ENCODE measurements at regions not wholly inside any gene's neighbourhood (a gene's known extent, or its start where the extent isn't known, plus 50 kb on each side); places are given as distances from the start of the nearest gene placed in this dataset.
"Not testable (repeated sequence)": the region's sequence is repeated elsewhere in the genome, so short reads cannot be mapped to it uniquely, and the experiment has no call there.

DNA sequence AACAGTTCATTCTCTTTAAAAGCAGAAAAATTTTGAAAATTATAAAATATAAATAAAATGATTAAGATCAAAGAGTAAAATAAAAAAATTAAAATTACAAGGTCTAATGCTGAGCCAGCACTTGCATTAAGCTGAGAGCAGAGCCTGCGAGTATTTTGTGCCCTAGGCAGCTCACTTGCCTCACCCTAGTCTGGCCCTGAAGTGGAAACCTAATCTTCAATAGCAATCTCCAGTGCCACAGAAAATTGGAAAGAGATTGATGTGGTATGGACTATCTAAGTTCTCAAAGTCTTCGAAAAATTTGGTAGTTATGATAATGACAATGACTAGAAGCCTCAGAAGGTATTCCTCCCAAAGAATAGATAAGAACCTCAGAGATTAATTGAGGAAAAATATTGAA lies 459.4 kb upstream of the CBLB start:
- no peak for DNase-seq

DNA sequence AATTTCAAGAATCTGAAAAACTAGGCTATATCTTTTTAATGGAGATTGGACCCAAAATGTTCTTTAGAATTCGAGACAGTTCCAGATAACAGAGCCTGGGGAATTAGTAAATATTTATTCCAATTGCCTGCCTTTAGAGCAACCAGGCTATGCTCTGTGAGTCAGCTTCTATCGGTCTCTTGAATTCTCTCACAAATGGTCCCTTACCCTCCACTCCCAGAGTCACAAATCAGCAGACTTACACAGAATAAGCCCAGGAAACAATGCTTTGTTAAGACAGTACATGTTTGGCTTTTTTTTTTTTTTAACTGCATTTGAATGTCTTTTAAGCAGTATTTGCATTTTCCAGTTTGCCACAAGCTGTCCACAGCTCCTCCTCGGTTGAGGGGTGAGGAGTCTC lies 460.7 kb upstream of the CBLB start:
- no peak for DNase-seq

- no peak for DNase-seq
These were observed 462.8 kb upstream of the CBLB start for GRCh38 chr3:106331636-106332035.

DNA sequence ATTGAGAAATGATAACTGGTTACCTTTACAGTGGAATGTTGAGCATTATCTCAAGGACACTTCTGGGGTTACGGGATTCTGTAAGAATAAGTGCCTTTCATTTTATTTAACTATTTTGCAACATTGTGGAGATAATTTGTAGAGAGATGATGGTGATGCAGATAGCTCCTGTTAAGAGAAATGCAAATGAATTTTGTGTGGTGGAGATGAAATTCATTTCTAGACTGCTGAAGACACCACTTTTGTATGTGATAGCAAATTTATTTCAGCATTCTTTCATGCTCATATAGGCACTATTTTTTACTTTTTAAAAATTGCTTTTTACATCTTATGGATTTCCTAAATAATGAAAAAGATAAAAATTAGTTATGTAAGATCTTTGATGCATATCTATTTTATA lies 463.3 kb upstream of the CBLB start:
- no peak for DNase-seq

DNA sequence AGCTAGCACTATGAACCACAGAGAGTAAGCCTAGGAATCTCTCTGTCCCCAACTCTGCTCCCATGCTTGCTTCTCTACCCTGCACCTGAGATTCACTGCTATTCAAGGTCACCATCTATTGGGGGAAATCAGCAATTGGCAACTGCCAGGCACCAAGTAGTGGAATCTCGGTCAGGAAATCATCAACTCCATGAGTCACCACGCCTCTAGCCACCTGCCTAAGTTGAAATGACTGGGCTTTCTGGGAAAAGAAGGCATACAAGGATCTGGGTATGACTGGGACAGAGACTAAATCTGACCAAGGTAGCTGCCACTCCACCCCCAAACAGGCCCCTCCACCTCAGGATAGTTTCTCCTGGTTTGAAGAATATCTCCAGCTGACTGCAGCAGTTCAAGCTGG lies 464.1 kb upstream of the CBLB start:
- no peak for DNase-seq

- DNase-seq: no peak
These were observed 465.3 kb upstream of the CBLB start for GRCh38 chr3:106333911-106334618.

- no peak for DNase-seq
These were observed 467.8 kb upstream of the CBLB start for GRCh38 chr3:106336619-106337018.

DNA sequence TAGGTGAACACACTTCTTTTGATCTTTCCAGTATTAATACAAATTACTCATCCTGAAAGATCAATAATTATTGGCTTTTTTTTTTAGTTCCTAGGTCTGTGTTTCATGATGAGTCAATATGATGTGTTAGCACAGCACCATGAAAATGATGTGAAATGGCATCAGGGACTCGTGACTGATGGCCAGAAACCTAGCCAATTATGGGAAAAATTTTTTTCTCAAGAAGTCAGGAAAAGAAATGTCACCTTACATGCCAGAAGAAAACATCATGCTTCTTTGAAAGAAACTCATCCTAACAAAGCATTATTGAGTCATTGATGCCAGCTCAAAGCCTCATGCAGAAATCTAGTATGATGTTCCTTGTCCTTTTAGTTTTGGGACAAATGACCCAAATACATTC lies 468.3 kb upstream of the CBLB start:
- no peak for DNase-seq

- DNase-seq: no peak
These were observed 469.9 kb upstream of the CBLB start for GRCh38 chr3:106338582-106339214.

DNA sequence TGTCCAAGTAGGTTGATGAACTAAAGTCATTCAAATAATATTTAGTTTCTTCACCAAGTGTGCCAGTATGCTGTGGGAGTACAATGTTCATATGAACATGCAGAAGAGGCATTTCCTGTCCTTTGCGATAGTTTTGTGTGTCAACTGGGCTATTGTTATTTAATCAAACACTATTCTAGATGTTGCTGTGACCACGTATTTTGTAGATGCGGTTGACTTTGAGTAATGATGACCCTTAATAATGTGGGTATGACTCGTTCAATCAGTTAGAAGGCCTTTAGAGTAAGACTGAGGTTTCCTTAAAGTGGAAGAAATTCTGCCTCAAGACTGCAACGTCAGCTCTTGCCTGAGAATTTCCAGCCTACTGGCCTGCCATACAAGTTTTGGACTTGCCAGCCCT lies 470.7 kb upstream of the CBLB start:
- DNase-seq: no peak

DNA sequence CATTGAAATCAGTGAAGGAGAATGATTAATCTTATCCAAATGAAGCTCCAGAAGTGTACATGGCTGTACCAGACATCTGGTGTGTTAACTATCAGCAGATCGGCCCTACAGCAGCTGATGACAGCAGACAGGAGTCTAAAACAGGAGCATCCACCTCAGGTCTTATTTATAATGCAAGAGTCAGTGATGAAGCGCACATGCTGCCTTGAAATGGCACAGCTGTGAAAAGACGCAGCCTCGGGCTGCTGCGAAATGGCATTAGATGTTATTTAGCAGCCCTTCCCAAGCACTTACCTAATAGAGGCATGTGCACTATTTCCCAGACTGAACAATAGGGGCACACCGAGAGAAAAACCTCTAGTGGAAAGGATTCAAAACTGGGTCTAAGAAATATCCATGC lies 472.3 kb upstream of the CBLB start:
- DNase-seq: no peak

- DNase-seq: no peak
These were observed 472.9 kb upstream of the CBLB start for GRCh38 chr3:106341586-106342162.

DNA sequence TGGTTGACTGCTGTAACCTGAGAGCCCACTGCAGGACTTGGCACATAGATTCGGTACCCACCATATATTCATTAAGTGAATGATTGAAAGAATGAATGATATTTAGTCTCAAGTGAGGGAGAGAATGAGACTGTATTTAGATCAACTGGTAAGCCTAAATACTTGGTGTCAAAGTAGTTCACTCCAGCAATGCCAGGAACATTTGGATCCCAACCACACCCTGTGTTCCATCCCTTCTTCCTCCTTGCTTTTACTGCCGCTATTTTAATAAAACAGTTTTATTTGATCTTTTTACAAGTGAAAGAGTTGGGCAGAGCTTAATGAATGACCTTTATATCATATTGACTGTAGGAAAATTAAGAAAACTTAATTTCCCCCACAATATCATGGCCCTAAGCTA lies 473.6 kb upstream of the CBLB start:
- no peak for DNase-seq

GRCh38 chr3:106343811-106344210 lies 475.0 kb upstream of the CBLB start:
- DNase-seq: no peak

DNA sequence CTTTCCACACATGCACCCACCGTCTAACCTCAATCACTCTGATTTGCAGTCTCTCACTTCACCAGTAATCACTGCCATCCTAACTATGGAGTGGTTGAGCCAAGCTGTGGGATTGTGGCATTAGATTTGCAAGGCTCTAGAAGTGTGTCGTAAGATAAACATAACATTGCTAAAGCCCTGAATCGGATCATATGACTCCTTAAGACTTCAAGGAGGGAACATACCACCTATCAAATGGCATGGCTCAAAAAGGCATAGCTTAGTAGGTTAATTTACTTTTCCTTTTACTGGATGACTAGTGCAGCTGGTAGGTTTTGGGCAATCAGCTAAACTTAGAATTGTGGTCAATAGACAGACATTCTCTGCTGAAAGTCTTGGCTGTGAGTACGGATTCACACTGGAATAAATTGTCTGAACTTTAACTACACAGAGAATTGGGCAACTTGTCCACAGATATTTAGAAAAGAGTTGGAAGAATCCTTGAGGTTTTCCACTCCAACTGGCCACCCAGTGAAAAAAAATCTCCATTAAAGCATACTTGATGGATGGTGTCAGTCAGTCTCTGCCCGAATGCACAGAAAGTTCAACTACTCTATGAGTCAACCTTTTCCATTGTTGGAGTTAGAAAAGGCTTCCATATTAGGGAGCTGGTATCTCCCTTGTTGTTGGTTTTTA lies 476.7 kb upstream of the CBLB start:
- DNase-seq: no peak

DNA sequence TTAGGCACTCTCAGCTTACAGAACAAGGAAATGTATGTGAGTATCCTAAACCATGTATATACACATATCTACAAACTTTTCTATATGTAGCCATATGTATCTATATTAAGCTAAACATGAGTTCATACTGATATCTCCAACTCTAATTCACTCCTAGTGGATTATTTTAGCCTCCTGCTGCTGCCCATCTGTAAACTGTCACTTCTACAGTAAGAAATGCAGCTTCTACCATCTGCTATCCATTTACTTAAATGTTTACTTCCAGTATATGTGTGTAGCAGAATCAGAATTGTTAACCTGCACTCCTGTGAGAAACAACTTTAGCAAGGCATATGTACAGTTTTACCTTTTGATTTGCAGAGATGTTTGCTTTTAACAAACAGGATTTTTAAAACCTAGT lies 478.5 kb upstream of the CBLB start:
- no peak for DNase-seq

DNA sequence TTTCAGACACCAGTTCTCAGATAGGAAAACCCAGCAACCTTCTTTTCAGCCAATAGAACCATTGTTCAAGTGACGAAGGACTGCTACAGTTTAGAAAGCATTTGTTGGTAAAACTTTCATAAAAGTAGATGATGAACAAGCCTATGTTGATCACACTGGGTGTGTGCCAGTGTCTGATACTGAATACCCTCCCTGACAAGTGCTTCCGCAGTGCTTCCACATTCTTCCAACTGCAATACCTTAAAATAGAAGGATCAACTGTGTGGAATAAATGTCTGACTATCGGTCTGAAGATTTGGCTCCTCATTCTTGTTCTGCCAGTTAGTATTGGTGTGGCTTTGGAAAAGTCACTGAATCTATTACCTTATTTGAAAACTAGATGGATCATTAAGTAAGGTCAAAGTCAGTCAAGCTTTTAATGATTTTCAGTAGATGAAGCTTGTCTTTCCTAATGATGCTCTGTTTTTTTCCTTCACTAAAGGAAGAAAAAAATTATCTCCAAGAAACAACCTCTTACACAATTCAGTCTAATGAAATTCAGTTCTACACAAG lies 479.4 kb upstream of the CBLB start:
- DNase-seq: no peak

- DNase-seq: no peak
These were observed 480.5 kb upstream of the CBLB start for GRCh38 chr3:106349191-106349881.

GRCh38 chr3:106355873-106356272 lies 487.1 kb upstream of the CBLB start:
- no peak for DNase-seq

DNA sequence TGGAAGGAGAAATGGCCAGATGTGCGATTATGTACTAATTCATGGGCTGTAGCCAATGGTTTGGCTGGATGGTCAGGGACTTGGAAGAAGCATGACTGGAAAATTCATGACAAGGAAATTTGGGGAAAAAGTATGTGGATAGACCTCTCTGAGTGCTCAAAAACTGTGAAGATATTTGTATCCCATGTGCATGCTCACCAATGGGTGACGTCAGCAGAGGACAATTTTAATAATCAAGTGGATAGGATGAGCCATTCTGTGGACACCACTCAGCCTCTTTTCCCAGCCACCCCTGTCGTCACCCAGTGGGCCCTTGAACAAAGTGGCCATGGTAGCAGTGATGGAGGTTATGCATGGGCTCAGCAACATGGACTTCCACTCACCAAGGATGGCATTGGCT lies 490.9 kb upstream of the CBLB start:
- DNase-seq: no peak

- not testable (repeated sequence) for DNase-seq
These were observed 492.1 kb upstream of the CBLB start for GRCh38 chr3:106360901-106361300.

- DNase-seq: no peak
These were observed 495.7 kb upstream of the CBLB start for GRCh38 chr3:106364477-106364876.

- no peak for DNase-seq
These were observed 496.4 kb upstream of the CBLB start for GRCh38 chr3:106365061-106365691.

Data from COR-L47 (cell line).